ENCODE measurements at regions not wholly inside any gene's neighbourhood (a gene's known extent, or its start where the extent isn't known, plus 50 kb on each side); places are given as distances from the start of the nearest gene placed in this dataset.

GRCh38 chr4:181427076-181427475, 816.1 kb upstream of the TENM3 start:
- Mint-ChIP-seq H3K4me1 (ENCODE audit: unreplicated experiment) (peaks cover 8% of the 10 kb centered on the region), H3K27me3 (ENCODE audit: unreplicated experiment) (peaks cover 2% of the 10 kb centered on the region), H3K4me3 (ENCODE audit: unreplicated experiment) (no peak overlapping the region), H3K27ac (ENCODE audit: unreplicated experiment) (no peak overlapping the region), H3K36me3 (ENCODE audit: low read depth, unreplicated experiment) (no peaks in the 10 kb centered on the region), H3K9me3 (ENCODE audit: unreplicated experiment) (no peaks in the 10 kb centered on the region)
- no peak for TF ChIP-seq CTCF (IDR thresholded peaks at IDR 0.05; ENCODE audit: unreplicated experiment)
- no peak for DNase-seq (ENCODE audit: low spot score)

GRCh38 chr4:181431006-181431405, 812.2 kb upstream of the TENM3 start:
- no peak for DNase-seq (ENCODE audit: low spot score)
- Mint-ChIP-seq H3K4me1 (ENCODE audit: unreplicated experiment) (peaks cover 26% of the 10 kb centered on the region), H3K4me3 (ENCODE audit: unreplicated experiment) (no peak overlapping the region), H3K9me3 (ENCODE audit: unreplicated experiment) (no peaks in the 10 kb centered on the region), H3K36me3 (ENCODE audit: low read depth, unreplicated experiment) (no peaks in the 10 kb centered on the region), H3K27ac (ENCODE audit: unreplicated experiment) (no peak overlapping the region), H3K27me3 (ENCODE audit: unreplicated experiment) (peaks cover 2% of the 10 kb centered on the region)
- no peak for TF ChIP-seq CTCF (IDR thresholded peaks at IDR 0.05; ENCODE audit: unreplicated experiment)

- Mint-ChIP-seq H3K4me3 (ENCODE audit: unreplicated experiment) (no peak overlapping the region), H3K4me1 (ENCODE audit: unreplicated experiment) (peaks cover 28% of the 10 kb centered on the region)
Observed at GRCh38 chr4:181431661-181432060, 811.5 kb upstream of the TENM3 start.

GRCh38 chr4:181432335-181432734, 810.9 kb upstream of the TENM3 start:
- H3K27me3 Mint-ChIP-seq (ENCODE audit: unreplicated experiment) = peaks cover 2% of the 10 kb centered on the region
- no peak overlapping the region for H3K4me3 Mint-ChIP-seq (ENCODE audit: unreplicated experiment)
- no peak for DNase-seq (ENCODE audit: low spot score)
- H3K36me3 Mint-ChIP-seq (ENCODE audit: low read depth, unreplicated experiment) = no peaks in the 10 kb centered on the region
- H3K4me1 Mint-ChIP-seq (ENCODE audit: unreplicated experiment) = peaks cover 29% of the 10 kb centered on the region
- TF ChIP-seq CTCF (IDR thresholded peaks at IDR 0.05; ENCODE audit: unreplicated experiment) = no peak
- no peak overlapping the region for H3K27ac Mint-ChIP-seq (ENCODE audit: unreplicated experiment)
- no peaks in the 10 kb centered on the region for H3K9me3 Mint-ChIP-seq (ENCODE audit: unreplicated experiment)

More at GRCh38 chr4:181431661-181432060, 811.5 kb upstream of the TENM3 start:
- DNase-seq (ENCODE audit: low spot score) = no peak
- TF ChIP-seq CTCF (IDR thresholded peaks at IDR 0.05; ENCODE audit: unreplicated experiment) = no peak
- Mint-ChIP-seq H3K27me3 (ENCODE audit: unreplicated experiment) (peaks cover 2% of the 10 kb centered on the region), H3K9me3 (ENCODE audit: unreplicated experiment) (no peaks in the 10 kb centered on the region), H3K27ac (ENCODE audit: unreplicated experiment) (no peak overlapping the region), H3K36me3 (ENCODE audit: low read depth, unreplicated experiment) (no peaks in the 10 kb centered on the region)

GRCh38 chr4:181437895-181438294, 805.3 kb upstream of the TENM3 start:
- Mint-ChIP-seq H3K4me3 (ENCODE audit: unreplicated experiment) (no peak overlapping the region), H3K36me3 (ENCODE audit: low read depth, unreplicated experiment) (no peaks in the 10 kb centered on the region), H3K4me1 (ENCODE audit: unreplicated experiment) (peaks cover 36% of the 10 kb centered on the region), H3K27me3 (ENCODE audit: unreplicated experiment) (no peaks in the 10 kb centered on the region), H3K9me3 (ENCODE audit: unreplicated experiment) (no peaks in the 10 kb centered on the region), H3K27ac (ENCODE audit: unreplicated experiment) (no peak overlapping the region)
- no peak for DNase-seq (ENCODE audit: low spot score)
- TF ChIP-seq CTCF (IDR thresholded peaks at IDR 0.05; ENCODE audit: unreplicated experiment) = no peak

Measured in endothelial cell (in vitro differentiated cells).